SK-N-SH treated with all-trans-retinoic acid at 6 μM for 48 hours (cell line): ENCODE measurements at regions not wholly inside any gene's neighbourhood (a gene's known extent, or its start where the extent isn't known, plus 50 kb on each side); places are given as distances from the start of the nearest gene placed in this dataset.

Experiments used
- ATAC-seq: fragments of 200-7000 bp; cut with Tn5 transposase; 3 replicates; pipeline ENCODE4 v1.9.1; 2020; ENCODE audit warnings: mild to moderate bottlenecking, moderate library complexity
- ARNTL ChIP-seq: fragments of 450-650 bp; formaldehyde crosslinking; IDR thresholded peaks from 2 replicates; pipeline ENCODE4 v1.5.0; 2020; ENCODE audit warnings: low read depth, mild to moderate bottlenecking, moderate library complexity, borderline replicate concordance
- CREB5 ChIP-seq: fragments of 250-450 bp; sonication (Bioruptor Pico); IDR thresholded peaks from 2 replicates; pipeline ENCODE4 v1.5.1; 2020; ENCODE audit warnings: low read depth, mild to moderate bottlenecking, moderate library complexity
- CSRNP3 ChIP-seq: fragments of 250-450 bp; sonication (Bioruptor Pico); IDR thresholded peaks from 2 replicates; pipeline ENCODE4 v1.5.1; 2021; ENCODE audit warnings: mild to moderate bottlenecking, moderate library complexity
- GLIS3 ChIP-seq: fragments of 250-450 bp; sonication (Bioruptor Pico); IDR thresholded peaks from 2 replicates; pipeline ENCODE4 v1.5.0; 2020; ENCODE audit warnings: mild to moderate bottlenecking, moderate library complexity
- ISL1 ChIP-seq: fragments of 250-450 bp; sonication (Bioruptor Pico); IDR thresholded peaks from 2 replicates; pipeline ENCODE4 v2.1.2; 2022; ENCODE audit warnings: mild to moderate bottlenecking, moderate library complexity
- OSR1 ChIP-seq: fragments of 250-450 bp; sonication (Bioruptor Pico); IDR thresholded peaks from 2 replicates; pipeline ENCODE4 v1.8.0; 2022; ENCODE audit warnings: moderate library complexity, mild to moderate bottlenecking, inconsistent platforms
- PATZ1 ChIP-seq: fragments of 250-450 bp; sonication (Bioruptor Pico); IDR thresholded peaks from 2 replicates; pipeline ENCODE4 v1.8.0; 2020; ENCODE audit warnings: mild to moderate bottlenecking, moderate library complexity, borderline replicate concordance
- POU6F1 ChIP-seq: fragments of 250-450 bp; sonication (Bioruptor Pico); IDR thresholded peaks from 2 replicates; pipeline ENCODE4 v1.8.0; 2021; ENCODE audit warnings: low read depth, mild to moderate bottlenecking, moderate library complexity, borderline replicate concordance
- PPARA ChIP-seq: fragments of 250-450 bp; sonication (Bioruptor Pico); IDR thresholded peaks from 2 replicates; pipeline ENCODE4 v1.5.0; 2020; ENCODE audit warnings: mild to moderate bottlenecking, borderline replicate concordance
- SNAI2 ChIP-seq: fragments of 250-450 bp; sonication (Bioruptor Pico); IDR thresholded peaks from 2 replicates; pipeline ENCODE4 v1.5.0; 2020; ENCODE audit warnings: mild to moderate bottlenecking, moderate library complexity
- TCF4 ChIP-seq: fragments of 250-450 bp; sonication (Bioruptor Pico); IDR thresholded peaks from 2 replicates; pipeline ENCODE4 v1.8.0; 2021; ENCODE audit warnings: mild to moderate bottlenecking, moderate library complexity, borderline replicate concordance
- TOX ChIP-seq: fragments of 250-450 bp; sonication (Bioruptor Pico); IDR thresholded peaks from 2 replicates; pipeline ENCODE4 v1.8.0; 2021; ENCODE audit warnings: mild to moderate bottlenecking, moderate library complexity, borderline replicate concordance
- ZC3H10 ChIP-seq: fragments of 250-450 bp; sonication (Bioruptor Pico); IDR thresholded peaks from 2 replicates; pipeline ENCODE4 v1.5.1; 2021; ENCODE audit warnings: mild to moderate bottlenecking, moderate library complexity
- ZFP3 ChIP-seq: fragments of 250-450 bp; sonication (Bioruptor Pico); IDR thresholded peaks from 2 replicates; pipeline ENCODE4 v1.5.0; 2020; ENCODE audit warnings: mild to moderate bottlenecking, moderate library complexity
- ZFP30 ChIP-seq: fragments of 450-650 bp; formaldehyde crosslinking; IDR thresholded peaks from 2 replicates; pipeline ENCODE4 v1.5.0; 2022; ENCODE audit warnings: mild to moderate bottlenecking, moderate library complexity
- ZNF565 ChIP-seq: fragments of 450-650 bp; formaldehyde crosslinking; conservative IDR thresholded peaks from 2 replicates; pipeline ENCODE4 v1.5.0; 2020; ENCODE audit warnings: low read depth, mild to moderate bottlenecking, moderate library complexity
- ZNF70 ChIP-seq: fragments of 450-650 bp; formaldehyde crosslinking; IDR thresholded peaks from 2 replicates; pipeline ENCODE4 v1.5.0; 2020; ENCODE audit warnings: mild to moderate bottlenecking, moderate library complexity
- ZNF8 ChIP-seq: fragments of 450-650 bp; formaldehyde crosslinking; IDR thresholded peaks from 2 replicates; pipeline ENCODE4 v1.5.0; 2020; ENCODE audit warnings: mild to moderate bottlenecking, moderate library complexity
- TF ChIP-seq, protein P1 (sequence below): fragments of 250-450 bp; sonication (Bioruptor Pico); IDR thresholded peaks from 2 replicates; pipeline ENCODE4 v1.5.0; 2020; ENCODE audit warnings: mild to moderate bottlenecking, moderate library complexity

- TF ChIP-seq ISL1 (no peak), CREB5 (CRISPR knock-in tag) (no peak), ARNTL (CRISPR knock-in tag) (no peak), TOX (CRISPR knock-in tag) (no peak), SNAI2 (no peak), ZFP3 (CRISPR knock-in tag) (no peak), ZC3H10 (CRISPR knock-in tag) (no peak), PATZ1 (CRISPR knock-in tag) (no peak), OSR1 (no peak), POU6F1 (no peak), CSRNP3 (CRISPR knock-in tag) (no peak), PPARA (CRISPR knock-in tag) (no peak), GLIS3 (CRISPR knock-in tag) (no peak), ZNF70 (no peak), ZFP30 (no peak), ZNF565 (CRISPR knock-in tag) (no peak), TCF4 (CRISPR knock-in tag) (no peak)
- TF ChIP-seq, protein P1, sequence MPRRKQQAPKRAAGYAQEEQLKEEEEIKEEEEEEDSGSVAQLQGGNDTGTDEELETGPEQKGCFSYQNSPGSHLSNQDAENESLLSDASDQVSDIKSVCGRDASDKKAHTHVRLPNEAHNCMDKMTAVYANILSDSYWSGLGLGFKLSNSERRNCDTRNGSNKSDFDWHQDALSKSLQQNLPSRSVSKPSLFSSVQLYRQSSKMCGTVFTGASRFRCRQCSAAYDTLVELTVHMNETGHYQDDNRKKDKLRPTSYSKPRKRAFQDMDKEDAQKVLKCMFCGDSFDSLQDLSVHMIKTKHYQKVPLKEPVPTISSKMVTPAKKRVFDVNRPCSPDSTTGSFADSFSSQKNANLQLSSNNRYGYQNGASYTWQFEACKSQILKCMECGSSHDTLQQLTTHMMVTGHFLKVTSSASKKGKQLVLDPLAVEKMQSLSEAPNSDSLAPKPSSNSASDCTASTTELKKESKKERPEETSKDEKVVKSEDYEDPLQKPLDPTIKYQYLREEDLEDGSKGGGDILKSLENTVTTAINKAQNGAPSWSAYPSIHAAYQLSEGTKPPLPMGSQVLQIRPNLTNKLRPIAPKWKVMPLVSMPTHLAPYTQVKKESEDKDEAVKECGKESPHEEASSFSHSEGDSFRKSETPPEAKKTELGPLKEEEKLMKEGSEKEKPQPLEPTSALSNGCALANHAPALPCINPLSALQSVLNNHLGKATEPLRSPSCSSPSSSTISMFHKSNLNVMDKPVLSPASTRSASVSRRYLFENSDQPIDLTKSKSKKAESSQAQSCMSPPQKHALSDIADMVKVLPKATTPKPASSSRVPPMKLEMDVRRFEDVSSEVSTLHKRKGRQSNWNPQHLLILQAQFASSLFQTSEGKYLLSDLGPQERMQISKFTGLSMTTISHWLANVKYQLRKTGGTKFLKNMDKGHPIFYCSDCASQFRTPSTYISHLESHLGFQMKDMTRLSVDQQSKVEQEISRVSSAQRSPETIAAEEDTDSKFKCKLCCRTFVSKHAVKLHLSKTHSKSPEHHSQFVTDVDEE (CRISPR knock-in tag), result no peak
- ATAC-seq, result no peak
Measured at GRCh38 chr7:149369497-149369896, 91.4 kb downstream of the ZNF777 start.

GRCh38 chr7:149370790-149371189 is 90.1 kb downstream of the ZNF777 start:
- TF ChIP-seq CREB5 (CRISPR knock-in tag) (no peak), TOX (CRISPR knock-in tag) (no peak), ZNF565 (CRISPR knock-in tag) (no peak), ISL1 (no peak), CSRNP3 (CRISPR knock-in tag) (no peak), GLIS3 (CRISPR knock-in tag) (no peak), ZNF70 (no peak), ZC3H10 (CRISPR knock-in tag) (no peak), TCF4 (CRISPR knock-in tag) (no peak), ZFP30 (no peak), ZNF8 (no peak)
- TF ChIP-seq, protein P1 (CRISPR knock-in tag), result no peak
- ATAC-seq, result no peak
